Keratinocyte (primary cell): ENCODE measurements at regions not wholly inside any gene's neighbourhood (a gene's known extent, or its start where the extent isn't known, plus 50 kb on each side); places are given as distances from the start of the nearest gene placed in this dataset.

Experiments used
- CTCF ChIP-seq, 3 experiments: IDR thresholded peaks in 1 of 3; conservative IDR thresholded peaks in 1 of 3; optimal IDR thresholded peaks in 1 of 3; 2 replicates in 2 of 3; 3 replicates in 1 of 3; pipeline versions ENCODE3 to v1.5.1; 2011; ENCODE audit warnings: low read length in 3 of 3, mild to moderate bottlenecking in 3 of 3, moderate library complexity in 2 of 3, control low read depth in 1 of 3, inconsistent platforms in 1 of 3; ENCODE audit not compliant: insufficient read depth in 2 of 3; ENCODE audit errors: extremely low read depth in 1 of 3
- EZH2 ChIP-seq: IDR thresholded peaks from one replicate; pipeline ENCODE4 v1.6.1; 2012; ENCODE audit warnings: inconsistent platforms, mild to moderate bottlenecking, low read length, moderate library complexity

GRCh38 chr2:30074023-30074422 is 72.8 kb upstream of the YPEL5 start:
- TF ChIP-seq CTCF (optimal IDR thresholded peaks at IDR 0.05 in 1 of 3, IDR thresholded peaks at IDR 0.05 in 1 of 3, conservative IDR thresholded peaks at IDR 0.05 in 1 of 3; ENCODE audit: extremely low read depth in 1 of 3, insufficient read depth in 2 of 3, low read length in 3 of 3) (no peak), EZH2 (no peak)
